Loucy (cell line): ENCODE measurements at regions not wholly inside any gene's neighbourhood (a gene's known extent, or its start where the extent isn't known, plus 50 kb on each side); places are given as distances from the start of the nearest gene placed in this dataset.

Source experiments
- H2AFZ ChIP-seq: fragments of 200-600 bp; sonication (generic); 2 replicates; pipeline ENCODE4 v1.6.0; 2016; ENCODE audit warnings: antibody characterized with exemption, mild to moderate bottlenecking, low read length, moderate library complexity
- H3F3A ChIP-seq: fragments of 200-600 bp; 2 replicates; pipeline ENCODE4 v1.6.0; 2016; ENCODE audit warnings: antibody characterized with exemption, low read depth, mild to moderate bottlenecking
- H3K27me3 ChIP-seq: fragments of 200-600 bp; sonication (generic); 2 replicates; pipeline ENCODE4 v1.6.1; 2014; ENCODE audit warnings: low read length, mild to moderate bottlenecking; ENCODE audit not compliant: insufficient read depth, poor library complexity, severe bottlenecking
- H3K36me3 ChIP-seq: fragments of 200-600 bp; sonication (generic); 2 replicates; pipeline ENCODE4 v1.6.1; 2016; ENCODE audit warnings: low read length; ENCODE audit not compliant: insufficient read depth
- H3K4me1 ChIP-seq: fragments of 200-600 bp; sonication (generic); 2 replicates; pipeline ENCODE4 v1.5.1; 2014; ENCODE audit warnings: low read length, mild to moderate bottlenecking; ENCODE audit not compliant: insufficient read depth, poor library complexity, severe bottlenecking
- H3K4me2 ChIP-seq: fragments of 200-600 bp; sonication (generic); 2 replicates; pipeline ENCODE4 v1.6.0; 2014; ENCODE audit warnings: antibody characterized with exemption, low read length, low read depth, mild to moderate bottlenecking; ENCODE audit not compliant: poor library complexity, severe bottlenecking
- H3K4me3 ChIP-seq: fragments of 200-600 bp; sonication (generic); 2 replicates; pipeline ENCODE4 v1.5.1; 2014; ENCODE audit warnings: low read length, mild to moderate bottlenecking, mixed read lengths; ENCODE audit not compliant: poor library complexity, severe bottlenecking
- H3K79me2 ChIP-seq: fragments of 200-600 bp; sonication (generic); 2 replicates; pipeline ENCODE4 v1.6.1; 2014; ENCODE audit warnings: low read length; ENCODE audit not compliant: insufficient read depth
- H3K9ac ChIP-seq: fragments of 200-600 bp; sonication (generic); 2 replicates; pipeline ENCODE4 v1.6.0; 2014; ENCODE audit warnings: mild to moderate bottlenecking, low read depth, low read length, moderate library complexity; ENCODE audit not compliant: poor library complexity, severe bottlenecking
- H3K9me2 ChIP-seq: fragments of 200-600 bp; sonication (generic); replicated peaks from 2 replicates; pipeline ENCODE4 v1.6.1; 2016; ENCODE audit warnings: low read depth, low read length, mixed read lengths
- H3K9me3 ChIP-seq: fragments of 200-600 bp; sonication (generic); 2 replicates; pipeline ENCODE4 v1.6.1; 2014; ENCODE audit warnings: mild to moderate bottlenecking, antibody characterized with exemption, low read length, low read depth; ENCODE audit not compliant: insufficient read depth
- H4K20me1 ChIP-seq: fragments of 200-600 bp; sonication (generic); 2 replicates; pipeline ENCODE4 v1.6.0; 2014; ENCODE audit warnings: antibody characterized with exemption, low read length, mild to moderate bottlenecking; ENCODE audit not compliant: insufficient read depth, poor library complexity, severe bottlenecking
- EZH2phosphoT487 ChIP-seq: fragments of 200-600 bp; IDR thresholded peaks from 2 replicates; pipeline ENCODE4 v1.6.1; 2018; ENCODE audit warnings: antibody characterized with exemption, mild to moderate bottlenecking, moderate library complexity, borderline replicate concordance
- TF ChIP-seq, protein P1 (sequence below): fragments of 200-600 bp; sonication (generic); conservative IDR thresholded peaks from 2 replicates; pipeline ENCODE4 v1.5.1; 2014; ENCODE audit warnings: mild to moderate bottlenecking, antibody characterized with exemption, low read length

GRCh38 chr6:113707194-113707593, 150.0 kb upstream of the MARCKS start:
- Histone ChIP-seq H3K9me3 (no peaks in the 10 kb centered on the region), H3K79me2 (no peaks in the 10 kb centered on the region), H2AFZ (no peak overlapping the region), H3K4me1 (no peaks in the 10 kb centered on the region), H3F3A (no peaks in the 10 kb centered on the region), H3K4me2 (no peak overlapping the region), H3K9me2 (no peaks in the 10 kb centered on the region), H4K20me1 (no peaks in the 10 kb centered on the region), H3K27me3 (no peaks in the 10 kb centered on the region), H3K4me3 (no peak overlapping the region), H3K36me3 (no peaks in the 10 kb centered on the region), H3K9ac (no peak overlapping the region)
- TF ChIP-seq EZH2phosphoT487, result no peak
- TF ChIP-seq, protein P1, sequence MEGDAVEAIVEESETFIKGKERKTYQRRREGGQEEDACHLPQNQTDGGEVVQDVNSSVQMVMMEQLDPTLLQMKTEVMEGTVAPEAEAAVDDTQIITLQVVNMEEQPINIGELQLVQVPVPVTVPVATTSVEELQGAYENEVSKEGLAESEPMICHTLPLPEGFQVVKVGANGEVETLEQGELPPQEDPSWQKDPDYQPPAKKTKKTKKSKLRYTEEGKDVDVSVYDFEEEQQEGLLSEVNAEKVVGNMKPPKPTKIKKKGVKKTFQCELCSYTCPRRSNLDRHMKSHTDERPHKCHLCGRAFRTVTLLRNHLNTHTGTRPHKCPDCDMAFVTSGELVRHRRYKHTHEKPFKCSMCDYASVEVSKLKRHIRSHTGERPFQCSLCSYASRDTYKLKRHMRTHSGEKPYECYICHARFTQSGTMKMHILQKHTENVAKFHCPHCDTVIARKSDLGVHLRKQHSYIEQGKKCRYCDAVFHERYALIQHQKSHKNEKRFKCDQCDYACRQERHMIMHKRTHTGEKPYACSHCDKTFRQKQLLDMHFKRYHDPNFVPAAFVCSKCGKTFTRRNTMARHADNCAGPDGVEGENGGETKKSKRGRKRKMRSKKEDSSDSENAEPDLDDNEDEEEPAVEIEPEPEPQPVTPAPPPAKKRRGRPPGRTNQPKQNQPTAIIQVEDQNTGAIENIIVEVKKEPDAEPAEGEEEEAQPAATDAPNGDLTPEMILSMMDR, result no peak

DNA sequence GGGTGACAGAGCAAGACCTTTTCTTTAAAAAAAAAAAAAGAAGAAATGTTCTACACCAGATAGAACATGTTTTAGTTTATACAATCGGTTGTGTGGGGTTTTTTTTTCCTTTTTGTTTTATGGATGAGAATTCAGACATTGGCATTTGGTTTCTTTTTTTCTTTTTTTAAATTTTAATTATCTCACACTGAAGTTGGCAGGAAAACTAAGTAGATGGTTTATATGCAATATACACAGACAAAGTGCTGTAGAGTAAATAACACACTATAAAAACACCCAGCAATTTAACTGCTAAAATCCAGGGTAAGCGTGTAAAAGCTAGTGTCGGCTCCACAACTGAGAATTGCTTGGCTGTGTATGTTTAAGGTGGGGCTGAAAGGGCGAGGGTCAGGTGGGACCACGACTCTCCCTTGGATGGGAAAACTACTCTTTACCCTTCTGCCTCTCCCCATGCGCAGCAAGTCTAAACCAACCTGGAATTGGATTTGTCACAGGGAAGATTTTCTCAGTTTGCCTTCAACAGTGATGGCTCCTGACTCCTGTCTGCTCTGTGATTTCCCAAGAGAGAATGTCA, 147.1 kb upstream of the MARCKS start:
- Histone ChIP-seq H3K4me3 (no peak overlapping the region), H3K9ac (no peak overlapping the region), H4K20me1 (no peaks in the 10 kb centered on the region), H2AFZ (no peak overlapping the region), H3K79me2 (no peaks in the 10 kb centered on the region), H3K4me2 (no peak overlapping the region), H3K9me2 (no peaks in the 10 kb centered on the region), H3K4me1 (no peaks in the 10 kb centered on the region), H3K9me3 (no peaks in the 10 kb centered on the region), H3K27me3 (no peaks in the 10 kb centered on the region), H3F3A (no peaks in the 10 kb centered on the region), H3K36me3 (no peaks in the 10 kb centered on the region)
- TF ChIP-seq, protein P1, result no peak
- TF ChIP-seq EZH2phosphoT487, result no peak

GRCh38 chr6:113713665-113714064, 143.5 kb upstream of the MARCKS start:
- Histone ChIP-seq H3K79me2 (no peaks in the 10 kb centered on the region), H3K9me2 (no peaks in the 10 kb centered on the region), H3K4me3 (no peak overlapping the region), H3F3A (no peaks in the 10 kb centered on the region), H3K9ac (no peak overlapping the region), H3K4me2 (no peak overlapping the region), H4K20me1 (no peaks in the 10 kb centered on the region), H3K9me3 (no peaks in the 10 kb centered on the region), H3K36me3 (no peaks in the 10 kb centered on the region), H3K4me1 (no peaks in the 10 kb centered on the region), H2AFZ (no peak overlapping the region), H3K27me3 (no peaks in the 10 kb centered on the region)
- TF ChIP-seq, protein P1, result no peak
- TF ChIP-seq EZH2phosphoT487, result no peak
